ENCODE measurements at regions not wholly inside any gene's neighbourhood (a gene's known extent, or its start where the extent isn't known, plus 50 kb on each side); places are given as distances from the start of the nearest gene placed in this dataset.

DNA sequence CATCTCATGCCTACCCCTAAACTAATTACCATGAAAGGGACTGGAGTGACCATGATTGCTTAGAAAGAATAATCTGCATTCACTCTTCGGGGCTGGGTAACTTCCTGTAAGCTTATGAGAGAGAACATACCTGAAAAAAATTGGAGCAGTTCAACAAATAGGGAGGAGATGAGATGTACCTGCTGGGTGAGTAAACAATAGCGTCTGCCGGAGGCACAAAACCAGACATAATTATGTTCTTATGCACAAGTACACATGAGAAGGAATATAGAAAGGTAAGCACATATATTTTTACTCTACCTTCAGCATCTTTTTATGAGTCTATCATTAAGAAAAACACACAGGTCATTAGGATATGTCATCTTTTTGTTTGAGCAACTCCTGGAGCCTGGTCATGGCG lies 224.6 kb upstream of the FERD3L start:
- Histone ChIP-seq H3K9ac (ENCODE audit: low read depth, low read length) (no peak overlapping the region), H3K56ac (ENCODE audit: extremely low read depth, insufficient read depth, low read length) (no peak overlapping the region), H3K14ac (replicated peaks; ENCODE audit: low read depth, low read length) (no peak overlapping the region), H3K9me3 (ENCODE audit: control insufficient read depth, insufficient read depth, low read length) (no peaks in the 10 kb centered on the region), H3K18ac (ENCODE audit: low read depth, low read length) (no peak overlapping the region), H2BK15ac (ENCODE audit: low read depth, low read length) (no peak overlapping the region), H2BK120ac (ENCODE audit: low read depth, low read length) (no peak overlapping the region), H3K4ac (ENCODE audit: low read depth, low read length) (no peak overlapping the region), H2BK5ac (ENCODE audit: low read depth, low read length, poor library complexity, severe bottlenecking) (no peak overlapping the region), H4K5ac (ENCODE audit: low read depth, low read length) (no peak overlapping the region), H4K8ac (ENCODE audit: low read depth in 2 of 2, low read length in 2 of 2) (no peak overlapping the region), H4K20me1 (ENCODE audit: insufficient read depth, low read length) (no peaks in the 10 kb centered on the region), H2AFZ (replicated peaks; ENCODE audit: low read length, poor library complexity) (no peak overlapping the region), H4K91ac (ENCODE audit: insufficient read depth, low read depth, low read length) (no peak overlapping the region), H3K36me3 (ENCODE audit: control insufficient read depth, insufficient read depth, low read length) (no peaks in the 10 kb centered on the region), H3K27ac (ENCODE audit: insufficient read depth, low read length) (no peak overlapping the region), H3K79me1 (ENCODE audit: low read depth in 1 of 2, low read length in 2 of 2) (no peaks in the 10 kb centered on the region), H3K4me3 (ENCODE audit: insufficient read depth, low read depth, low read length) (no peak overlapping the region), H3K9me1 (ENCODE audit: insufficient read depth, low read length) (no peaks in the 10 kb centered on the region), H2AK9ac (replicated peaks; ENCODE audit: low read depth, low read length, poor library complexity) (no peak overlapping the region), H3K4me2 (ENCODE audit: low read depth, low read length) (no peak overlapping the region), H3K27me3 (ENCODE audit: control insufficient read depth, insufficient read depth, low read length) (no peaks in the 10 kb centered on the region), H2AK5ac (ENCODE audit: low read depth, low read length) (no peak overlapping the region), H2BK20ac (ENCODE audit: low read depth, low read length) (no peak overlapping the region), H3K23ac (ENCODE audit: low read depth, low read length) (no peak overlapping the region), H3K4me1 (ENCODE audit: control insufficient read depth, insufficient read depth, low read length) (no peaks in the 10 kb centered on the region)
- WGBS, 2 experiments (ENCODE audit: extremely low coverage in 2 of 2, insufficient read length in 1 of 2), result no CpG with 5 or more reads among the region's 4 CpGs
- intact Hi-C loops (cut with micrococcal nuclease) (no loop called here), dilution Hi-C loops (cut with HindIII; ENCODE audit: low sequenced_read_pairs, unreplicated experiment) (no loop called here), in situ Hi-C loops (cut with MboI; ENCODE audit: low sequenced_read_pairs) (no loop called here)
- no peak for ATAC-seq (ENCODE audit: low read depth)
- no peak for TF ChIP-seq CHD1 (IDR thresholded peaks at IDR 0.05; ENCODE audit: low read depth, low read length)
- TF ChIP-seq MAFK (IDR thresholded peaks at IDR 0.05; ENCODE audit: low read depth, low read length), result no peak
- no peak for TF ChIP-seq RCOR1 (IDR thresholded peaks at IDR 0.05; ENCODE audit: insufficient replicate concordance, low read length)
- no peak for TF ChIP-seq RAD21 (IDR thresholded peaks at IDR 0.05; ENCODE audit: low read length)
- TF ChIP-seq, protein P1, sequence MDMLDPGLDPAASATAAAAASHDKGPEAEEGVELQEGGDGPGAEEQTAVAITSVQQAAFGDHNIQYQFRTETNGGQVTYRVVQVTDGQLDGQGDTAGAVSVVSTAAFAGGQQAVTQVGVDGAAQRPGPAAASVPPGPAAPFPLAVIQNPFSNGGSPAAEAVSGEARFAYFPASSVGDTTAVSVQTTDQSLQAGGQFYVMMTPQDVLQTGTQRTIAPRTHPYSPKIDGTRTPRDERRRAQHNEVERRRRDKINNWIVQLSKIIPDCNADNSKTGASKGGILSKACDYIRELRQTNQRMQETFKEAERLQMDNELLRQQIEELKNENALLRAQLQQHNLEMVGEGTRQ (IDR thresholded peaks at IDR 0.05; ENCODE audit: low read depth, low read length), result no peak
- TF ChIP-seq, protein P2, sequence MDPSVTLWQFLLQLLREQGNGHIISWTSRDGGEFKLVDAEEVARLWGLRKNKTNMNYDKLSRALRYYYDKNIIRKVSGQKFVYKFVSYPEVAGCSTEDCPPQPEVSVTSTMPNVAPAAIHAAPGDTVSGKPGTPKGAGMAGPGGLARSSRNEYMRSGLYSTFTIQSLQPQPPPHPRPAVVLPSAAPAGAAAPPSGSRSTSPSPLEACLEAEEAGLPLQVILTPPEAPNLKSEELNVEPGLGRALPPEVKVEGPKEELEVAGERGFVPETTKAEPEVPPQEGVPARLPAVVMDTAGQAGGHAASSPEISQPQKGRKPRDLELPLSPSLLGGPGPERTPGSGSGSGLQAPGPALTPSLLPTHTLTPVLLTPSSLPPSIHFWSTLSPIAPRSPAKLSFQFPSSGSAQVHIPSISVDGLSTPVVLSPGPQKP (IDR thresholded peaks at IDR 0.05; ENCODE audit: borderline replicate concordance, low read depth, low read length), result no peak
- no peak for TF ChIP-seq SMC3 (IDR thresholded peaks at IDR 0.05; ENCODE audit: low read depth, low read length)
- TF ChIP-seq FOS (IDR thresholded peaks at IDR 0.05; ENCODE audit: low read depth, low read length), result no peak
- TF ChIP-seq BHLHE40 (IDR thresholded peaks at IDR 0.05; ENCODE audit: low read depth, low read length), result no peak
- BruUV-seq (replicated peaks), result no TSS peak
- no peak for DNase-seq
- CTCF ChIA-PET, result interaction anchor here (0.6 to 1.9 kb wide), 3 partner anchors 8 to 141 kb away, joined by 3 to 5 read pairs (median 5); no protein-coding TSS in a partner anchor
- POLR2A ChIA-PET (ENCODE audit: unreplicated experiment), result no interaction called here
